ENCODE measurements at regions not wholly inside any gene's neighbourhood (a gene's known extent, or its start where the extent isn't known, plus 50 kb on each side); places are given as distances from the start of the nearest gene placed in this dataset.
"Not testable (repeated sequence)": the region's sequence is repeated elsewhere in the genome, so short reads cannot be mapped to it uniquely, and the experiment has no call there.

GRCh38 chr1:30186586-30186985 is 536.8 kb downstream of the MATN1 start:
- no peak for DNase-seq (ENCODE audit: low spot score)

GRCh38 chr1:30185809-30186208 is 537.6 kb downstream of the MATN1 start:
- DNase-seq (ENCODE audit: low spot score), result no peak

GRCh38 chr1:30185313-30185712 is 538.1 kb downstream of the MATN1 start:
- no peak for DNase-seq (ENCODE audit: low spot score)

- DNase-seq (ENCODE audit: low spot score), result no peak
Measured at GRCh38 chr1:30184393-30185141, 538.8 kb downstream of the MATN1 start.

- DNase-seq (ENCODE audit: low spot score), result no peak
Measured at GRCh38 chr1:30183895-30184294, 539.5 kb downstream of the MATN1 start.

GRCh38 chr1:30183006-30183405 is 540.4 kb downstream of the MATN1 start:
- no peak for DNase-seq (ENCODE audit: low spot score)

GRCh38 chr1:30179942-30180543 is 543.3 kb downstream of the MATN1 start:
- DNase-seq (ENCODE audit: low spot score), result no peak

GRCh38 chr1:30176477-30176876 is 546.9 kb downstream of the MATN1 start:
- DNase-seq (ENCODE audit: low spot score), result no peak

GRCh38 chr1:30174499-30174898 is 548.9 kb downstream of the MATN1 start:
- no peak for DNase-seq (ENCODE audit: low spot score)

- DNase-seq (ENCODE audit: low spot score), result no peak
Measured at GRCh38 chr1:30173560-30173959, 549.8 kb downstream of the MATN1 start.

- DNase-seq (ENCODE audit: low spot score), result no peak
Measured at GRCh38 chr1:30172757-30173156, 550.6 kb downstream of the MATN1 start.

- DNase-seq (ENCODE audit: low spot score), result no peak
Measured at GRCh38 chr1:30172299-30172694, 551.1 kb downstream of the MATN1 start.

GRCh38 chr1:30171537-30172298 is 551.7 kb downstream of the MATN1 start:
- DNase-seq (ENCODE audit: low spot score), result no peak

- DNase-seq (ENCODE audit: low spot score), result no peak
Measured at GRCh38 chr1:30169269-30169668, 554.1 kb downstream of the MATN1 start.

- DNase-seq (ENCODE audit: low spot score), result no peak
Measured at GRCh38 chr1:30166174-30166573, 557.2 kb downstream of the MATN1 start.

- DNase-seq (ENCODE audit: low spot score), result no peak
Measured at GRCh38 chr1:30165116-30165515, 558.3 kb downstream of the MATN1 start.

- no peak for DNase-seq (ENCODE audit: low spot score)
Measured at GRCh38 chr1:30164693-30165092, 558.7 kb downstream of the MATN1 start.

GRCh38 chr1:30162565-30162964 is 560.8 kb downstream of the MATN1 start:
- no peak for DNase-seq (ENCODE audit: low spot score)

- no peak for DNase-seq (ENCODE audit: low spot score)
Measured at GRCh38 chr1:30161953-30162352, 561.4 kb downstream of the MATN1 start.

- DNase-seq (ENCODE audit: low spot score), result no peak
Measured at GRCh38 chr1:30160999-30161689, 562.2 kb downstream of the MATN1 start.

- DNase-seq (ENCODE audit: low spot score), result no peak
Measured at GRCh38 chr1:30159015-30159414, 564.4 kb downstream of the MATN1 start.

- not testable (repeated sequence) for DNase-seq (ENCODE audit: low spot score)
Measured at GRCh38 chr1:30155698-30156097, 567.7 kb downstream of the MATN1 start.
